SK-N-SH treated with all-trans-retinoic acid at 6 μM for 48 hours (cell line): ENCODE measurements at regions not wholly inside any gene's neighbourhood (a gene's known extent, or its start where the extent isn't known, plus 50 kb on each side); places are given as distances from the start of the nearest gene placed in this dataset.

Source experiments
- GLIS3 ChIP-seq: fragments of 250-450 bp; sonication (Bioruptor Pico); IDR thresholded peaks from 2 replicates; pipeline ENCODE4 v1.5.0; 2020; ENCODE audit warnings: mild to moderate bottlenecking, moderate library complexity
- PPARA ChIP-seq: fragments of 250-450 bp; sonication (Bioruptor Pico); IDR thresholded peaks from 2 replicates; pipeline ENCODE4 v1.5.0; 2020; ENCODE audit warnings: mild to moderate bottlenecking, borderline replicate concordance
- ZNF70 ChIP-seq: fragments of 450-650 bp; formaldehyde crosslinking; IDR thresholded peaks from 2 replicates; pipeline ENCODE4 v1.5.0; 2020; ENCODE audit warnings: mild to moderate bottlenecking, moderate library complexity
- TF ChIP-seq, protein P1 (sequence below): fragments of 250-450 bp; sonication (Bioruptor Pico); IDR thresholded peaks from 2 replicates; pipeline ENCODE4 v1.8.0; 2020; ENCODE audit warnings: mild to moderate bottlenecking, moderate library complexity, borderline replicate concordance
- TF ChIP-seq, protein P2 (sequence below): fragments of 250-450 bp; sonication (Bioruptor Pico); IDR thresholded peaks from 2 replicates; pipeline ENCODE4 v1.5.1; 2020; ENCODE audit warnings: low read depth, mild to moderate bottlenecking, moderate library complexity

DNA sequence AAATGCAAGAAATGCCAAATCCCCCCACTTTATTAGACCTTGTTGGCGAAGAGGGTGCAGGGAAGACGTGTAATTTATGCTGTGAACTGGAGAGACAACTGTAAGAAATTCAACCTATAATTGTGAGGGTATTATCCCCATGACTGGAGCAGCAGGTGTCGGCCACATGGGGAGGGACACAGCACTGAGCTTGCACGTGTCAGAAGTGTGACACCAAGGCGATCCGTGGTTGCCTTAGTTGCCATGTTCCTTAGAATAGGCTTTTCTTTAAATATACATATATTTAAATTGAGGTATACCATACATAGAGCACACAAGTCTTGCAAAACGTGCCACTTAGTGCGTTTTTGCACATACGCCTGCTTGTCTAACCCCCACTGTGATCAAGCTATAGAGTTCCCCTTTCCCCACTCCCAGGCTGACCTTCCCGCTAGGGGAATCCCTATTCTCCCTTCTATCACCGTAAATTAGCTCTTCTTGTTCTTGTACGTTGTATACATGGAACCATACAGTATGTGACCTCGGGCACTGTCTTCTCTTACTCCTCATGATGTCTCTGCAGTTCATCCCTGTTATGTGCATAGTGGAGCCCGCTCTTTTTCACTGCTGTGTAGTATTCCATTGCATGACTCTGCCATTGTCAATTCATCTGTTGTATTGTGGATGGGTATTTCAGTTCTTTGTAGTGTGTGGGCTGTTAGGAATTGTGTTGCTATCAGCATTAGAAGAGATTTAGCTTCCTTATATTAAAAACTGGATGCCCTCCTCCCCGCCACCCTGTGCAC lies 81.6 kb upstream of the PMEPA1 start:
- TF ChIP-seq GLIS3 (no peak), ZNF70 (no peak), PPARA (CRISPR knock-in tag) (no peak)
- TF ChIP-seq, protein P1, sequence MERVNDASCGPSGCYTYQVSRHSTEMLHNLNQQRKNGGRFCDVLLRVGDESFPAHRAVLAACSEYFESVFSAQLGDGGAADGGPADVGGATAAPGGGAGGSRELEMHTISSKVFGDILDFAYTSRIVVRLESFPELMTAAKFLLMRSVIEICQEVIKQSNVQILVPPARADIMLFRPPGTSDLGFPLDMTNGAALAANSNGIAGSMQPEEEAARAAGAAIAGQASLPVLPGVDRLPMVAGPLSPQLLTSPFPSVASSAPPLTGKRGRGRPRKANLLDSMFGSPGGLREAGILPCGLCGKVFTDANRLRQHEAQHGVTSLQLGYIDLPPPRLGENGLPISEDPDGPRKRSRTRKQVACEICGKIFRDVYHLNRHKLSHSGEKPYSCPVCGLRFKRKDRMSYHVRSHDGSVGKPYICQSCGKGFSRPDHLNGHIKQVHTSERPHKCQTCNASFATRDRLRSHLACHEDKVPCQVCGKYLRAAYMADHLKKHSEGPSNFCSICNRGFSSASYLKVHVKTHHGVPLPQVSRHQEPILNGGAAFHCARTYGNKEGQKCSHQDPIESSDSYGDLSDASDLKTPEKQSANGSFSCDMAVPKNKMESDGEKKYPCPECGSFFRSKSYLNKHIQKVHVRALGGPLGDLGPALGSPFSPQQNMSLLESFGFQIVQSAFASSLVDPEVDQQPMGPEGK: no peak
- TF ChIP-seq, protein P2, sequence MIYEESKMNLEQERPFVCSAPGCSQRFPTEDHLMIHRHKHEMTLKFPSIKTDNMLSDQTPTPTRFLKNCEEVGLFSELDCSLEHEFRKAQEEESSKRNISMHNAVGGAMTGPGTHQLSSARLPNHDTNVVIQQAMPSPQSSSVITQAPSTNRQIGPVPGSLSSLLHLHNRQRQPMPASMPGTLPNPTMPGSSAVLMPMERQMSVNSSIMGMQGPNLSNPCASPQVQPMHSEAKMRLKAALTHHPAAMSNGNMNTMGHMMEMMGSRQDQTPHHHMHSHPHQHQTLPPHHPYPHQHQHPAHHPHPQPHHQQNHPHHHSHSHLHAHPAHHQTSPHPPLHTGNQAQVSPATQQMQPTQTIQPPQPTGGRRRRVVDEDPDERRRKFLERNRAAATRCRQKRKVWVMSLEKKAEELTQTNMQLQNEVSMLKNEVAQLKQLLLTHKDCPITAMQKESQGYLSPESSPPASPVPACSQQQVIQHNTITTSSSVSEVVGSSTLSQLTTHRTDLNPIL (CRISPR knock-in tag): no peak
